Thyroid gland (tissue), 4 donors: ENCODE measurements at regions not wholly inside any gene's neighbourhood (a gene's known extent, or its start where the extent isn't known, plus 50 kb on each side); places are given as distances from the start of the nearest gene placed in this dataset.

Source experiments
- DNase-seq, 2 donors: peaks; one replicate each; pipeline ENCODE4 v3.0.0-alpha.2; 2019
- H3K27ac ChIP-seq, 3 donors: fragments of 200-600 bp; sonication (generic); 1 replicate in 2 of 3; 2 replicates in 1 of 3; pipeline ENCODE4 v1.5.1; 2016 to 2019; ENCODE audit warnings: mild to moderate bottlenecking in 1 of 3, moderate library complexity in 1 of 3
- H3K27me3 ChIP-seq: fragments of 200-600 bp; sonication (generic); one replicate; pipeline ENCODE4 v1.5.1; 2019
- H3K36me3 ChIP-seq, 2 donors: fragments of 200-600 bp; sonication (generic); one replicate each; pipeline ENCODE4 v1.5.1; 2016 to 2019
- H3K4me1 ChIP-seq, 2 donors: fragments of 200-600 bp; sonication (generic); one replicate each; pipeline ENCODE4 v1.5.1; 2017 to 2019
- H3K4me3 ChIP-seq, 3 donors: fragments of 200-600 bp; sonication (generic); replicated peaks in 1 of 3; 1 replicate in 2 of 3; 2 replicates in 1 of 3; pipeline ENCODE4 v1.5.1; 2016; ENCODE audit warnings: mild to moderate bottlenecking in 1 of 3
- H3K9me3 ChIP-seq: fragments of 200-600 bp; sonication (generic); one replicate; pipeline ENCODE4 v1.5.1; 2017
- CTCF ChIP-seq, 6 experiments: fragments of 200-600 bp in 3 of 6; fragments of 450-650 bp in 3 of 6; sonication (generic) in 3 of 6; IDR thresholded peaks; one replicate each; pipeline ENCODE4 v1.5.1; 2016 to 2019; ENCODE audit warnings: antibody characterized with exemption in 6 of 6, mild to moderate bottlenecking in 2 of 6, inconsistent platforms in 1 of 6, moderate library complexity in 1 of 6
- POLR2A ChIP-seq, 2 donors: fragments of 450-650 bp; IDR thresholded peaks; one replicate each; pipeline ENCODE4 v1.6.1; 2017; ENCODE audit warnings: antibody characterized with exemption in 2 of 2, mild to moderate bottlenecking in 2 of 2, moderate library complexity in 1 of 2
- WGBS, 2 donors: methylation state at CpG; one replicate each; pipeline ENCODE4 v1.1.5; 2017; 5-methylcytosine and 5-hydroxymethylcytosine counted together
- intact Hi-C: fragments of 100-400 bp; cut with DNase I; formaldehyde crosslinking; loops from one replicate; pipeline ENCODE4 v1.15.1; 2023

- no peaks in the 10 kb centered on the region for H3K9me3 ChIP-seq
- peaks cover 50 to 55% of the 10 kb centered on the region in 2 donors for H3K4me1 ChIP-seq
- H3K27me3 ChIP-seq: no peaks in the 10 kb centered on the region
- no peak for DNase-seq
- TF ChIP-seq CTCF (IDR thresholded peaks at IDR 0.05) (no peak), POLR2A (IDR thresholded peaks at IDR 0.05) (no peak)
- peak overlapping the region; percentile 19 to 58 (median 47) for H3K27ac ChIP-seq
- intact Hi-C loops: no loop called here
- no peaks in the 10 kb centered on the region for H3K36me3 ChIP-seq
- no peak overlapping the region for H3K4me3 ChIP-seq
- WGBS, 2 donors: 71 to 85% methylated on average over 1 of the region's 1 CpG
These were observed 81.2 kb downstream of the FZD1 start for GRCh38 chr7:91345449-91345848.

- H3K36me3 ChIP-seq: no peaks in the 10 kb centered on the region
- H3K27ac ChIP-seq: peak overlapping the region; percentile 29 to 58 (median 47)
- no peaks in the 10 kb centered on the region for H3K9me3 ChIP-seq
- peaks cover 50 to 55% of the 10 kb centered on the region in 2 donors for H3K4me1 ChIP-seq
- no peak for DNase-seq
- H3K4me3 ChIP-seq: no peak overlapping the region
- intact Hi-C loops: no loop called here
- TF ChIP-seq POLR2A (IDR thresholded peaks at IDR 0.05) (no peak), CTCF (IDR thresholded peaks at IDR 0.05) (no peak)
- H3K27me3 ChIP-seq: no peaks in the 10 kb centered on the region
These were observed 82.2 kb downstream of the FZD1 start for GRCh38 chr7:91346426-91346825.

GRCh38 chr7:91347290-91347689 is 83.1 kb downstream of the FZD1 start:
- intact Hi-C loops: no loop called here
- H3K27me3 ChIP-seq: no peaks in the 10 kb centered on the region
- WGBS, 2 donors: 48 to 50% methylated on average over 3 of the region's 3 CpGs
- H3K36me3 ChIP-seq: no peaks in the 10 kb centered on the region
- peaks cover 50 to 55% of the 10 kb centered on the region in 2 donors for H3K4me1 ChIP-seq
- peak; percentile 25 to 35 for DNase-seq
- TF ChIP-seq POLR2A (IDR thresholded peaks at IDR 0.05): no peak
- no peak for TF ChIP-seq CTCF (IDR thresholded peaks at IDR 0.05)
- peak overlapping the region; percentile 29 to 58 (median 47) for H3K27ac ChIP-seq
- H3K9me3 ChIP-seq: no peaks in the 10 kb centered on the region
- H3K4me3 ChIP-seq: no peak overlapping the region

DNA sequence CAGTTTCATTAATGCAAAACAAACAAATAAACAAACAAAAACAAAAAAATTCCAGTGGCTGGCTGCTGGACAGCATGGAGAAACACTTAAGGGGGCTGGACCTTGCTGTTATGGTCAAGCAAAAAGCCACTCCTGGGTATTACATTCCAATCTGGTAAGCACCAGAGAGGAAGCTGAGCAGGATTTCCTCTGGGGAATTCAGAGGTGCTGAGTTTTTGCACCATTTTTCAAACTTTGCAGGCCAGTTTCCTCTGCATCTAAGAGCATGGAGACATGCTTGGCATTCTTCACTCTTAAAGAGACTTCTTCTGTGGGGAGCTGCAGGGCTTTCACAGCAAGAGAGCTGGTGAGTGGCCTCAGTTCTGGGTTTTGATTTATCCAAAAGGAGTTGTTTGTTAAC is 84.5 kb downstream of the FZD1 start:
- intact Hi-C loops: no loop called here
- TF ChIP-seq CTCF (IDR thresholded peaks at IDR 0.05): no peak
- TF ChIP-seq POLR2A (IDR thresholded peaks at IDR 0.05): no peak
- no peaks in the 10 kb centered on the region for H3K27me3 ChIP-seq
- H3K27ac ChIP-seq: no peak overlapping the region
- DNase-seq: no peak
- H3K9me3 ChIP-seq: no peaks in the 10 kb centered on the region
- H3K36me3 ChIP-seq: no peaks in the 10 kb centered on the region
- no peak overlapping the region for H3K4me3 ChIP-seq
- peaks cover 42 to 48% of the 10 kb centered on the region in 2 donors for H3K4me1 ChIP-seq

GRCh38 chr7:91351374-91351773 is 87.1 kb downstream of the FZD1 start:
- no peak for DNase-seq
- TF ChIP-seq CTCF (IDR thresholded peaks at IDR 0.05) (no peak), POLR2A (IDR thresholded peaks at IDR 0.05) (no peak)
- Histone ChIP-seq H3K9me3 (no peaks in the 10 kb centered on the region), H3K27ac (no peak overlapping the region), H3K27me3 (no peaks in the 10 kb centered on the region), H3K36me3 (no peaks in the 10 kb centered on the region), H3K4me3 (no peak overlapping the region), H3K4me1 (peaks cover 17 to 26% of the 10 kb centered on the region in 2 donors)
- 84 to 93% methylated on average over 3 of the region's 3 CpGs for WGBS, 2 donors
- intact Hi-C loops: no loop called here
